HFF-Myc (cell line): ENCODE measurements at regions not wholly inside any gene's neighbourhood (a gene's known extent, or its start where the extent isn't known, plus 50 kb on each side); places are given as distances from the start of the nearest gene placed in this dataset.

Experiments used
- DNase-seq: peaks from one replicate; pipeline ENCODE4 v3.0.0-alpha.2; 2011; ENCODE audit warnings: low read depth; ENCODE audit errors: extremely low read depth
- H3K4me3 ChIP-seq: replicated peaks from 2 replicates; pipeline ENCODE4 v1.5.1; 2011; ENCODE audit warnings: low read depth, mild to moderate bottlenecking, control low read depth, low read length
- TF ChIP-seq, protein P1 (sequence below): IDR thresholded peaks from 2 replicates; pipeline ENCODE4 v1.5.1; 2012; ENCODE audit warnings: mild to moderate bottlenecking, low read depth, low read length, control low read depth; ENCODE audit errors: missing control alignments

DNA sequence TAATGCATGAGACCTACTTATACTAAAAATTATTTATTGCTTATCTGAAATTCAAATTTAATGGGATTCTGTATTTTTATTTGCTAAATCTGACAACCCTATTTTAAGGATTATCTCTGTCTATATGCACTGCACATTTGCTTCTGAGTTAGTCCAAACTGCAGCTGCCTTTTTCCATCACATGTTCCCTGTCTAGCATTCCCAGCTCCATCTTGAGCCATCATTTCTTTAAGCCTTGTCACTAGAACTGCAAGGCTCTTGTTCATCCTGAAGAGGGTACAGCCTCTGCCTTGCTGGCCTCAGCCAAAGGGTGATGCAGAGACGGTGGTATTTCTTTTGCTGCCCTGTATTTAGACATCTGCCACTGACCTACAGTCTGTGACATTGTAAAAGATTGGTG lies 125.8 kb upstream of the STT3B start:
- H3K4me3 ChIP-seq = no peak overlapping the region

DNA sequence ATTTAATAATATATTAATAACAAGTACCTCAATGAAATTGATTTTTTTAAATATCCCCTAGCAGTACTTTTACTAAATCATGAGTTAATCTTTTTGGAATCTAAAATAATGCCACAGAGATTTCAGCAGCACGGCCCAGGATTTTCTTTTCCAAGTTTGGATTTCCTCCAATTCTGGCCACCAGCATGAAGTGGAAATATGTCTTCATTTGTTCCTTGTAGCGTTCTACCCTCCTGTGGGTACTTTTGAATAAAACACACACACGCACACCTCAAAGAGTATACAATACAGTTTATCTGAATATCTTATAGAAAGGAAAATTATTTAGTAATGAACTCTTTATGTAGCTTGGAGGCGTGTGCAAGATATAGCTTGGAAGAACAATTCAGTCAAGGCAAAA lies 125.1 kb upstream of the STT3B start:
- TF ChIP-seq, protein P1, sequence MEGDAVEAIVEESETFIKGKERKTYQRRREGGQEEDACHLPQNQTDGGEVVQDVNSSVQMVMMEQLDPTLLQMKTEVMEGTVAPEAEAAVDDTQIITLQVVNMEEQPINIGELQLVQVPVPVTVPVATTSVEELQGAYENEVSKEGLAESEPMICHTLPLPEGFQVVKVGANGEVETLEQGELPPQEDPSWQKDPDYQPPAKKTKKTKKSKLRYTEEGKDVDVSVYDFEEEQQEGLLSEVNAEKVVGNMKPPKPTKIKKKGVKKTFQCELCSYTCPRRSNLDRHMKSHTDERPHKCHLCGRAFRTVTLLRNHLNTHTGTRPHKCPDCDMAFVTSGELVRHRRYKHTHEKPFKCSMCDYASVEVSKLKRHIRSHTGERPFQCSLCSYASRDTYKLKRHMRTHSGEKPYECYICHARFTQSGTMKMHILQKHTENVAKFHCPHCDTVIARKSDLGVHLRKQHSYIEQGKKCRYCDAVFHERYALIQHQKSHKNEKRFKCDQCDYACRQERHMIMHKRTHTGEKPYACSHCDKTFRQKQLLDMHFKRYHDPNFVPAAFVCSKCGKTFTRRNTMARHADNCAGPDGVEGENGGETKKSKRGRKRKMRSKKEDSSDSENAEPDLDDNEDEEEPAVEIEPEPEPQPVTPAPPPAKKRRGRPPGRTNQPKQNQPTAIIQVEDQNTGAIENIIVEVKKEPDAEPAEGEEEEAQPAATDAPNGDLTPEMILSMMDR = no peak
- DNase-seq = no peak

More for the DNA sequence above, 125.8 kb upstream of the STT3B start:
- TF ChIP-seq, protein P1 = no peak
- DNase-seq = no peak

DNA sequence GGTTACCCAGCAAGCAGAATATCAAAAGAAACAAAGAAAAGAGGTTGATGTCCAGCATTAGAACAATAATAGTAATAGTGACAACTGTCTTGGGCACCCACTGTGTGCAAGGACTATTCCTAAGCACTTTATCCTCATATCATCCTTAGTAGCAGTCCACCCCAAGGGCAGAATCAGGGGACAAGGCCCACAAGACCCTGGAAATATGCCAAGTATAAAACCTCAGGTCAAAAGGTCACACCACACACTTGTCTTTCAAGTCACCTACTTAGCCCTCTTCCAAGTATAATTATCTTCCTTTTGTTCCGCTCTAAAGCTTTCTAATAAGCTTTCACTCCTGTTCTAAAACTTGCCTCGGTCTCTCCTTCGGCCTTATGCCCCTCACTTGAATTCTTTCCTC lies 124.0 kb upstream of the STT3B start:
- no peak for DNase-seq
- no peak overlapping the region for H3K4me3 ChIP-seq
- TF ChIP-seq, protein P1 = no peak

More for the DNA sequence above, 125.1 kb upstream of the STT3B start:
- no peak overlapping the region for H3K4me3 ChIP-seq

DNA sequence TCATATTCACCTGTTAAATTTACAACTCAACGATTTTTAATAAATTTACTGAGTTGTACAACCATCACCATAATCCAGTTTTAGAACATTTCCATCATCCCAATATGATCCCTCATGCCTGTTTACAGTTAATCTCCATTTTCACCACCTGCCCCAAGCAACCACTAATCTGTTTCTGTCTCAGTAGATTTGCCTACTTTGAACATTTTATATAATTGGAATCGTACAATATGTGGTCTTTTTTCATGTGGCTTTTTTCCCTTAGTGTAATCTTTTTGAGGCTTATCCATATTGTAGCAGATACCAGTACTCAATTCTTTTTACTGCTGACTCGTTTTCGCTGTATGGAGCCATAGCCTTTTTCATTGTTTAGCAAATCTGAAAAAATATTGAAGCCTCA lies 123.3 kb upstream of the STT3B start:
- no peak for DNase-seq
- H3K4me3 ChIP-seq = no peak overlapping the region
- TF ChIP-seq, protein P1 = no peak

DNA sequence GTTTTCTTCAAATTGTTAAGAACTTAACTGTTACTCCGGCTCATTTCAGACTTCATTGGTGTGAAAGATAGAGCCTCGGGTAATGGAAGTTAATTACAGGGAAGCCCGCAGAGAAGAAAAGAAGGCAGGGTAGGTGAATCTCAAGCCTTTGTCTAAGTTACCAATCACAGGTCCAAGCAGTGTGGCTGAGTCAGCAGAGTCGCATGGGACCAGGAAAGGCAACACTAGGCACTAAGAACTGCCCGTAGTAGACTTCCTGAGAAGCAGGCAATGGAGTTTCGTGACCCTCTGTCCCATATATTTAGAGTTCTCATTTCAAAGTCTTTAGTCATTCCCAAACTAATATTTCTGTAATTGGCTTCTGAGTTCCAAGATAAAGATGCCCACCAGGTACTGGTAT lies 122.9 kb upstream of the STT3B start:
- no peak for DNase-seq
- TF ChIP-seq, protein P1 = no peak

DNA sequence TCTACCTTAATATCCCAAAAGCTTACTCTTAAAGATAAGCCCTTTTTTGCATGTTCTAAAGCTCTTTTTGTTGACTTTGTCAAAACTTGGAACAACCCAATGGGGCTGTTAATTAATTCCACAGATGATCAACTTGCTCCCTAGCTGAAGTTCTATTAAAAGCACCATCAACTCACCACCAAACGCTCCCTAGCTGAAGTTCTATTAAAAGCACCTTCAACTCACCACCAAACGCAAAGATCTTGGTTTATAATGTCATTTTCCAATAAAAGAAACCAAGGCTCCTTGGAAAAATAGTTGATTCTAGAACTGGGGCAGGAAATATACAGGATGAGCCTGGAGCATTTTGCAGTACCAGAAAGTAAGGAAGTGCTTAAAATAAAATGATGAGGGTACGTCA lies 122.3 kb upstream of the STT3B start:
- TF ChIP-seq, protein P1 = no peak
- no peak overlapping the region for H3K4me3 ChIP-seq
- DNase-seq = no peak

More for the DNA sequence above, 122.9 kb upstream of the STT3B start:
- no peak overlapping the region for H3K4me3 ChIP-seq

DNA sequence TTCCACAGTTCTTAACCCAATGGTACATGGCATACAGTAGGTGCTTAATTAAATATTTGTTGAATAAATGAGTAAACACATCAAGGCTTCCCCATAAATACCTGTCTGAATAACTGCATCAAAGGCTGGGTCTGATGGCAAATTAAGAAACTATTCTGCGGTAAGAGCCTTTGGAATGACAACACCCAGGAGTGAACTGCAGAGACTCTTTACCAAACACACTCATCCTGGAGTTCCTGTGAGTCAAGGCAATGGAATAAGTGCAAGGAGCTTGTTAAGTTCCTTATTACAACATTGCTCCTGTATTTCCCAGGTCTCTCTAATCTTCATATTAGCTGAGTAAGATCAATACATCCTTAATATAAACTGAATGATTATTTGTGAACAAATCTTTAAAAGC lies 119.9 kb upstream of the STT3B start:
- DNase-seq = no peak
- H3K4me3 ChIP-seq = no peak overlapping the region
- TF ChIP-seq, protein P1 = no peak
